ENCODE measurements at regions not wholly inside any gene's neighbourhood (a gene's known extent, or its start where the extent isn't known, plus 50 kb on each side); places are given as distances from the start of the nearest gene placed in this dataset.

DNA sequence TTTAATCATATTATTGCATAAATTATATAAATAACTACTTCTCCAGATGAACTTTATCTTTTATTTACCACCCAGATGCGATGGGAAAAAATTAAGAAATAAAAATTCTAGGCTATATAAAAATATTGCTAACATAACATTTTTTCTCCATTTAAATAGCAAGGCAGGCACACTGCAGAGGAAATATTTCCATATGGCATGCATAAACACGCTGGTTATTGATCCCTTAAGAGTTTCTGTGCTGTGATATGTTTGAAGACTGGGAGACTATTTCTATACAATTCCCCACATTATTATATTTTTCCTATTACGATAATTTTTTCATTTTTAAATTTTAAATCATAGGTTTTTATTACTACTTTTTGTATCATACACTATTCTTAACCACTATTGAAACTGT lies 131.5 kb downstream of the C12orf50 start:
- intact Hi-C loops (cut with DNase I) = no loop called here
- no peaks in the 10 kb centered on the region for H3K9me3 ChIP-seq
- no peak for DNase-seq
- H3K36me3 ChIP-seq = no peaks in the 10 kb centered on the region
- WGBS, 2 donors = 66 to 82% methylated on average over 3 of the region's 3 CpGs
- H3K4me3 ChIP-seq = no peak overlapping the region
- no peaks in the 10 kb centered on the region for H3K27me3 ChIP-seq
- H3K27ac ChIP-seq = no peak overlapping the region
- TF ChIP-seq, protein P1, sequence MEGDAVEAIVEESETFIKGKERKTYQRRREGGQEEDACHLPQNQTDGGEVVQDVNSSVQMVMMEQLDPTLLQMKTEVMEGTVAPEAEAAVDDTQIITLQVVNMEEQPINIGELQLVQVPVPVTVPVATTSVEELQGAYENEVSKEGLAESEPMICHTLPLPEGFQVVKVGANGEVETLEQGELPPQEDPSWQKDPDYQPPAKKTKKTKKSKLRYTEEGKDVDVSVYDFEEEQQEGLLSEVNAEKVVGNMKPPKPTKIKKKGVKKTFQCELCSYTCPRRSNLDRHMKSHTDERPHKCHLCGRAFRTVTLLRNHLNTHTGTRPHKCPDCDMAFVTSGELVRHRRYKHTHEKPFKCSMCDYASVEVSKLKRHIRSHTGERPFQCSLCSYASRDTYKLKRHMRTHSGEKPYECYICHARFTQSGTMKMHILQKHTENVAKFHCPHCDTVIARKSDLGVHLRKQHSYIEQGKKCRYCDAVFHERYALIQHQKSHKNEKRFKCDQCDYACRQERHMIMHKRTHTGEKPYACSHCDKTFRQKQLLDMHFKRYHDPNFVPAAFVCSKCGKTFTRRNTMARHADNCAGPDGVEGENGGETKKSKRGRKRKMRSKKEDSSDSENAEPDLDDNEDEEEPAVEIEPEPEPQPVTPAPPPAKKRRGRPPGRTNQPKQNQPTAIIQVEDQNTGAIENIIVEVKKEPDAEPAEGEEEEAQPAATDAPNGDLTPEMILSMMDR (IDR thresholded peaks at IDR 0.05) = no peak
- TF ChIP-seq EP300 (IDR thresholded peaks at IDR 0.05) (no peak), POLR2A (IDR thresholded peaks at IDR 0.05) (no peak), POLR2AphosphoS5 (IDR thresholded peaks at IDR 0.05) (no peak)
- H3K4me1 ChIP-seq = no peaks in the 10 kb centered on the region

DNA sequence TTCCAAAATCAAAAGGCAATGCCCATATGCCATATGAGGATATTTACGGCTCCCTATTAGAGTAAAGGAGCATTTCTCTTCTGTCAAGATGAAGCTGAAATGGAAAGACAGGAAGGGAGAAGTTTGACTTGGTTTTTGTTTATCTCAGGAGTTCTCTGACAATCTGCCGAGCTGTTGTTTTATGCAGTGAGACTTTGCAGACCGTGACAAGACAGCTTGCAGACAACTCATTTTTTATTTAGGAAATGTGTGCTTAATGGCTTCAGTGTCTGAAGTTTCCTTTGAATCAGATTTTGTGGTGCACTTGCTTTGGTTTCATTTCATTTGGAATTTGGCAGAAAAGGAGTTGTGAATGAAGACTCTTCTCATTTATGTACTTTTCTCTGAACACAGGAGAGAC lies 145.4 kb downstream of the C12orf50 start:
- Histone ChIP-seq H3K36me3 (no peaks in the 10 kb centered on the region), H3K9me3 (no peaks in the 10 kb centered on the region), H3K27me3 (no peaks in the 10 kb centered on the region), H3K4me1 (peaks cover 0 to 7% (median 0%) of the 10 kb centered on the region in 4 donors), H3K4me3 (no peak overlapping the region), H3K27ac (no peak overlapping the region)
- intact Hi-C loops (cut with DNase I) = no loop called here
- TF ChIP-seq POLR2AphosphoS5 (IDR thresholded peaks at IDR 0.05) (no peak), POLR2A (IDR thresholded peaks at IDR 0.05) (no peak), EP300 (IDR thresholded peaks at IDR 0.05) (no peak)
- TF ChIP-seq, protein P1 (IDR thresholded peaks at IDR 0.05) = no peak
- no peak for DNase-seq
- WGBS, 2 donors = 47 to 49% methylated on average over 3 of the region's 3 CpGs

DNA sequence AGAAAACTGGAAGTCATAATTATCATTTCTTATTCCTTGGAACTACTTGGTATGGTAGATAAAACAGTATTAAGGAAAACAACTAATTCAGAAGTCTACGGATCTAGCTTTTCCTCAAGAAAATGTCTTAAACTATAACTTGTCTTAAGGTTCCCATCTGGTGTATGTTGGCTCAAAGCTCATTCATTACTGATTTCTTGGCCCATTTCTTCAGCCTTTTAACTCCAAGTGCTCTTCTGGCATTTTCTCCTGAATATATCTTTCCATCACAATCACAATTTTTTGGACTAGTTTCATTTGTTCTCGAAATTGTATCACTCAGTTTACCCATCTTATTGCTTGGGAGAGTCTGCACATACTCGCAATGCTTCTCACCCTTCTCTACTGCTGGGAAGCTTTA lies 150.1 kb downstream of the C12orf50 start:
- TF ChIP-seq POLR2AphosphoS5 (IDR thresholded peaks at IDR 0.05) (no peak), EP300 (IDR thresholded peaks at IDR 0.05) (no peak), POLR2A (IDR thresholded peaks at IDR 0.05) (no peak)
- TF ChIP-seq, protein P1 (IDR thresholded peaks at IDR 0.05) = no peak
- WGBS, 2 donors = 38 to 60% methylated on average over 3 of the region's 3 CpGs
- H3K4me1 ChIP-seq = peaks cover 0 to 7% (median 0%) of the 10 kb centered on the region in 4 donors
- H3K9me3 ChIP-seq = no peaks in the 10 kb centered on the region
- intact Hi-C loops (cut with DNase I) = no loop called here
- DNase-seq = no peak
- H3K27me3 ChIP-seq = no peaks in the 10 kb centered on the region
- H3K4me3 ChIP-seq = no peak overlapping the region
- no peak overlapping the region for H3K27ac ChIP-seq
- no peaks in the 10 kb centered on the region for H3K36me3 ChIP-seq

DNA sequence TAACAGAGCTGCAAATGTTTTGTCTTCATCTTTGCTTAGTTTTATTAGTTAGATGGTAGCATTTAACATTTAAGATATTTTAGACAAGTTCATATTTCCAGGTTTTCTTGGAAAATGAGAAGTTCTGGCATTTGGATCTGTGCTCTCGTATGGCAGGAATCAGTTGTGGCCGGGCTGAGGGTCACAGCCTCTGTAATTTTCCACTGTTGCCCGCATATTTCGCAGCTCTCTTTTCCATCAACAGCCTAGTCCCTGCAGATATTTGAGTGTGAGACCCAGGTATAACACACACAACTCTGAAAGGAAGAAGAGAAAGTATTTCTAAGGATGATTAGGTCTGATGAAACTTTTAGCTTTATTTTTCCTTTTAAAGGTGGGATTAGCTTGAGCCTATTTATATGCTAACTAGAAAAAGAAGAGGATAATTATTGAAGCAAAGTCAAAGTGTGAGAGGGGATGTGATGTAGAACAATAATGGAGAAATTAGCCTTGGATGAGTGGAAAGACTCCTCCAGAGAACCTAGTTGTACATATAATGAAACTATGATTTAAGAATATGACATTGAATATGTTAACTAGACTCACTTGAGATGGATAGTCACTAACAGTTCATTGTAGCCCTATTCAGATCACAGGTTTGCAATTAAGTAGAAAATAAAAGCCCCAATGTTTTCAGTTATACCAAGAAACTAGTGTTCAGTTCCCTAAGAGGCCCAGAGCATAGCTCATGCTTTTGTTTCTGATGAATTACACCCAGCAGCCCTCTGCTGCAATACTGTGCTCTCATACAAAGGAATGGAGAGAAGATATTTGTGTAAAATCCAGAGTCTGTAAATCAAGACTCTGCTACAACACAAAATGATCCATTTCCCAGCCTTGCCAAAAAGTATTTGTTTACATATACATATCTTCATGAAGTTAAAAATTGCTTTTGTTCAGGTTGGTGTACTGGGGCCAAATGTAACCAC lies 158.4 kb downstream of the C12orf50 start:
- 81 to 83% methylated on average over 4 of the region's 4 CpGs for WGBS, 2 donors
- H3K9me3 ChIP-seq = no peaks in the 10 kb centered on the region
- H3K4me3 ChIP-seq = no peak overlapping the region
- DNase-seq = no peak
- H3K27me3 ChIP-seq = no peaks in the 10 kb centered on the region
- intact Hi-C loops (cut with DNase I) = no loop called here
- peaks cover 0 to 6% (median 0%) of the 10 kb centered on the region in 4 donors for H3K4me1 ChIP-seq
- H3K36me3 ChIP-seq = no peaks in the 10 kb centered on the region
- no peak overlapping the region for H3K27ac ChIP-seq
- TF ChIP-seq POLR2A (IDR thresholded peaks at IDR 0.05) (no peak), POLR2AphosphoS5 (IDR thresholded peaks at IDR 0.05) (no peak), EP300 (IDR thresholded peaks at IDR 0.05) (no peak)
- TF ChIP-seq, protein P1 (IDR thresholded peaks at IDR 0.05) = no peak
